Liver (tissue), 8 donors: ENCODE measurements at regions not wholly inside any gene's neighbourhood (a gene's known extent, or its start where the extent isn't known, plus 50 kb on each side); places are given as distances from the start of the nearest gene placed in this dataset.

Experiments
- DNase-seq: peaks from one replicate; pipeline ENCODE4 v3.0.0-alpha.2; 2017; ENCODE audit warnings: low spot score
- H3K27ac ChIP-seq, 2 donors: one replicate each; pipeline ENCODE4 v1.7.0; 2013; ENCODE audit warnings: inconsistent platforms in 2 of 2, low read length in 2 of 2, control low read depth in 1 of 2, low read depth in 1 of 2, mild to moderate bottlenecking in 1 of 2
- H3K27me3 ChIP-seq, 4 donors: one replicate each; pipeline versions ENCODE4 v1.6.1 to v1.7.0; 2013; ENCODE audit warnings: low read length in 3 of 4, inconsistent platforms in 1 of 4, mild to moderate bottlenecking in 1 of 4, moderate library complexity in 1 of 4; ENCODE audit not compliant: control insufficient read depth in 4 of 4, insufficient read depth in 4 of 4
- H3K36me3 ChIP-seq, 4 donors: one replicate each; pipeline versions ENCODE4 v1.6.1 to v1.7.0; 2013; ENCODE audit warnings: low read length in 3 of 4, mild to moderate bottlenecking in 3 of 4, low read depth in 1 of 4, moderate library complexity in 1 of 4; ENCODE audit not compliant: control insufficient read depth in 4 of 4, insufficient read depth in 3 of 4
- H3K4me1 ChIP-seq, 4 donors: one replicate each; pipeline versions ENCODE4 v1.6.1 to v1.7.0; 2013; ENCODE audit warnings: low read length in 3 of 4, mild to moderate bottlenecking in 3 of 4, moderate library complexity in 1 of 4; ENCODE audit not compliant: control insufficient read depth in 4 of 4, insufficient read depth in 4 of 4
- H3K4me3 ChIP-seq, 3 donors: one replicate each; pipeline versions ENCODE4 v1.6.1 to v1.7.0; 2013; ENCODE audit warnings: low read length in 3 of 3, control low read depth in 1 of 3, low read depth in 1 of 3, mild to moderate bottlenecking in 1 of 3
- H3K9ac ChIP-seq, 2 donors: one replicate each; pipeline ENCODE4 v1.7.0; 2013; ENCODE audit warnings: low read length in 2 of 2, mild to moderate bottlenecking in 2 of 2, moderate library complexity in 2 of 2, control low read depth in 1 of 2, low read depth in 1 of 2
- H3K9me3 ChIP-seq, 4 donors: one replicate each; pipeline versions ENCODE4 v1.6.1 to v1.7.0; 2013; ENCODE audit warnings: low read length in 3 of 4; ENCODE audit not compliant: control insufficient read depth in 4 of 4
- EGR1 ChIP-seq, 2 donors: IDR thresholded peaks; 2 replicates each; pipeline ENCODE4 v1.6.1; 2016 to 2018; ENCODE audit warnings: antibody characterized with exemption in 2 of 2, low read depth in 2 of 2
- FOXA1 ChIP-seq: IDR thresholded peaks from 2 replicates; pipeline ENCODE4 v1.6.1; 2016; ENCODE audit warnings: antibody characterized with exemption
- FOXA2 ChIP-seq: IDR thresholded peaks from 2 replicates; pipeline ENCODE4 v1.6.1; 2016; ENCODE audit warnings: antibody characterized with exemption
- GABPA ChIP-seq, 2 donors: IDR thresholded peaks in 1 of 2; conservative IDR thresholded peaks in 1 of 2; 2 replicates each; pipeline ENCODE4 v1.6.1; 2016; ENCODE audit warnings: antibody characterized with exemption in 2 of 2, mild to moderate bottlenecking in 1 of 2, moderate library complexity in 1 of 2
- HNF4A ChIP-seq, 2 donors: conservative IDR thresholded peaks; 2 replicates each; pipeline ENCODE4 v1.6.1; 2016; ENCODE audit warnings: antibody characterized with exemption in 2 of 2, mild to moderate bottlenecking in 2 of 2
- HNF4G ChIP-seq: IDR thresholded peaks from 2 replicates; pipeline ENCODE4 v1.6.1; 2016; ENCODE audit warnings: antibody characterized with exemption
- JUND ChIP-seq, 2 donors: IDR thresholded peaks; 2 replicates each; pipeline ENCODE4 v1.6.1; 2016; ENCODE audit warnings: antibody characterized with exemption in 2 of 2
- NR2F2 ChIP-seq: IDR thresholded peaks from 2 replicates; pipeline ENCODE4 v1.6.1; 2016; ENCODE audit warnings: antibody characterized with exemption
- RAD21 ChIP-seq, 2 donors: IDR thresholded peaks; 2 replicates each; pipeline ENCODE4 v1.6.1; 2016; ENCODE audit warnings: antibody characterized with exemption in 2 of 2, mild to moderate bottlenecking in 2 of 2
- RXRA ChIP-seq, 2 donors: IDR thresholded peaks; 2 replicates each; pipeline ENCODE4 v1.6.1; 2017 to 2018; ENCODE audit warnings: antibody characterized with exemption in 2 of 2, mild to moderate bottlenecking in 1 of 2
- SP1 ChIP-seq: IDR thresholded peaks from 2 replicates; pipeline ENCODE4 v1.6.1; 2018; ENCODE audit warnings: antibody characterized with exemption, mild to moderate bottlenecking
- TAF1 ChIP-seq: conservative IDR thresholded peaks from 2 replicates; pipeline ENCODE4 v1.6.1; 2016; ENCODE audit warnings: antibody characterized with exemption, mild to moderate bottlenecking
- YY1 ChIP-seq: IDR thresholded peaks from 2 replicates; pipeline ENCODE4 v1.6.1; 2016; ENCODE audit warnings: antibody characterized with exemption, mild to moderate bottlenecking
- WGBS: extraction: QIAGEN DNeasy Blood & Tissue Kit; methylation state at CpG from one replicate; pipeline ENCODE4 v1.1.7; 2013; 5-methylcytosine and 5-hydroxymethylcytosine counted together
- TF ChIP-seq, protein P1 (sequence below): IDR thresholded peaks from 2 replicates; pipeline ENCODE4 v1.6.1; 2016; ENCODE audit warnings: antibody characterized with exemption, mild to moderate bottlenecking
- TF ChIP-seq, protein P2 (sequence below): IDR thresholded peaks from 2 replicates; pipeline ENCODE4 v1.6.1; 2016; ENCODE audit warnings: antibody characterized with exemption
- TF ChIP-seq, protein P3 (sequence below): IDR thresholded peaks from 2 replicates; pipeline ENCODE4 v1.6.1; 2016; ENCODE audit warnings: antibody characterized with exemption
- TF ChIP-seq, protein P4 (sequence below): fragments of 150-350 bp; IDR thresholded peaks from 2 replicates; pipeline ENCODE4 v1.5.1; 2017; ENCODE audit warnings: improper control_type of control experiment, low read depth, low read length; ENCODE audit not compliant: missing input control
- TF ChIP-seq, protein P5 (sequence below): IDR thresholded peaks from 2 replicates; pipeline ENCODE4 v1.6.1; 2016; ENCODE audit warnings: antibody characterized with exemption
- donor health status: healthy.
- donor health status: healthy.
- donor health status: healthy.
- donor health status: healthy.
- donor health status: healthy.

DNA sequence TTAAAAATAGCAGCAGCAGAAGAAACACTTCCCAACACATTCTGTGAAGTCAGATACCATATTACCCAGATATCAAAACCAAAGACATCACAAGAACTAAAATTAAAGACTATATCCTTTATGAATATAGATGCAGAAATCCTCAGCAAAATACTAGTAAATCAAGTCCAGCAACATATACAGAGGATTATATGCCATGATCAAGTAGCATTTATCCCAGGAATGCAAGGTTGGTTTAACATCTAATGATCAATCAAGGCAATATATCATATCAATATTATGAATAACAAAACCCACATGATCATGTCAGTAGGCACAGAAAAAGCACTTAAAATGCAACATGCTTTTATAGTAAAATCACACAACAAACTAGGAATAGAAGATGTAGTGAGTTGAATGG is 88.1 kb downstream of the RPS24 start:
- Histone ChIP-seq H3K27ac (no peak overlapping the region), H3K4me1 (no peaks in the 10 kb centered on the region), H3K27me3 (no peaks in the 10 kb centered on the region), H3K36me3 (no peaks in the 10 kb centered on the region), H3K9me3 (peaks cover 8 to 22% (median 10%) of the 10 kb centered on the region in 4 donors), H3K4me3 (peak overlapping the region in 1 of 3 donors; percentile 29), H3K9ac (no peak overlapping the region)
- TF ChIP-seq FOXA2, result no peak
- TF ChIP-seq GABPA (IDR thresholded peaks at IDR 0.05 in 1 of 2, conservative IDR thresholded peaks at IDR 0.05 in 1 of 2), result no peak
- no peak for TF ChIP-seq RXRA (IDR thresholded peaks at IDR 0.05)
- TF ChIP-seq RAD21 (IDR thresholded peaks at IDR 0.05), result no peak
- no peak for TF ChIP-seq NR2F2
- TF ChIP-seq, protein P1, sequence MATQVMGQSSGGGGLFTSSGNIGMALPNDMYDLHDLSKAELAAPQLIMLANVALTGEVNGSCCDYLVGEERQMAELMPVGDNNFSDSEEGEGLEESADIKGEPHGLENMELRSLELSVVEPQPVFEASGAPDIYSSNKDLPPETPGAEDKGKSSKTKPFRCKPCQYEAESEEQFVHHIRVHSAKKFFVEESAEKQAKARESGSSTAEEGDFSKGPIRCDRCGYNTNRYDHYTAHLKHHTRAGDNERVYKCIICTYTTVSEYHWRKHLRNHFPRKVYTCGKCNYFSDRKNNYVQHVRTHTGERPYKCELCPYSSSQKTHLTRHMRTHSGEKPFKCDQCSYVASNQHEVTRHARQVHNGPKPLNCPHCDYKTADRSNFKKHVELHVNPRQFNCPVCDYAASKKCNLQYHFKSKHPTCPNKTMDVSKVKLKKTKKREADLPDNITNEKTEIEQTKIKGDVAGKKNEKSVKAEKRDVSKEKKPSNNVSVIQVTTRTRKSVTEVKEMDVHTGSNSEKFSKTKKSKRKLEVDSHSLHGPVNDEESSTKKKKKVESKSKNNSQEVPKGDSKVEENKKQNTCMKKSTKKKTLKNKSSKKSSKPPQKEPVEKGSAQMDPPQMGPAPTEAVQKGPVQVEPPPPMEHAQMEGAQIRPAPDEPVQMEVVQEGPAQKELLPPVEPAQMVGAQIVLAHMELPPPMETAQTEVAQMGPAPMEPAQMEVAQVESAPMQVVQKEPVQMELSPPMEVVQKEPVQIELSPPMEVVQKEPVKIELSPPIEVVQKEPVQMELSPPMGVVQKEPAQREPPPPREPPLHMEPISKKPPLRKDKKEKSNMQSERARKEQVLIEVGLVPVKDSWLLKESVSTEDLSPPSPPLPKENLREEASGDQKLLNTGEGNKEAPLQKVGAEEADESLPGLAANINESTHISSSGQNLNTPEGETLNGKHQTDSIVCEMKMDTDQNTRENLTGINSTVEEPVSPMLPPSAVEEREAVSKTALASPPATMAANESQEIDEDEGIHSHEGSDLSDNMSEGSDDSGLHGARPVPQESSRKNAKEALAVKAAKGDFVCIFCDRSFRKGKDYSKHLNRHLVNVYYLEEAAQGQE, result no peak
- no peak for TF ChIP-seq SP1
- TF ChIP-seq EGR1 (IDR thresholded peaks at IDR 0.05; ENCODE audit: low read depth in 2 of 2), result no peak
- no peak for TF ChIP-seq JUND (IDR thresholded peaks at IDR 0.05)
- TF ChIP-seq HNF4G, result no peak
- no peak for TF ChIP-seq HNF4A (conservative IDR thresholded peaks at IDR 0.05)
- TF ChIP-seq, protein P2, sequence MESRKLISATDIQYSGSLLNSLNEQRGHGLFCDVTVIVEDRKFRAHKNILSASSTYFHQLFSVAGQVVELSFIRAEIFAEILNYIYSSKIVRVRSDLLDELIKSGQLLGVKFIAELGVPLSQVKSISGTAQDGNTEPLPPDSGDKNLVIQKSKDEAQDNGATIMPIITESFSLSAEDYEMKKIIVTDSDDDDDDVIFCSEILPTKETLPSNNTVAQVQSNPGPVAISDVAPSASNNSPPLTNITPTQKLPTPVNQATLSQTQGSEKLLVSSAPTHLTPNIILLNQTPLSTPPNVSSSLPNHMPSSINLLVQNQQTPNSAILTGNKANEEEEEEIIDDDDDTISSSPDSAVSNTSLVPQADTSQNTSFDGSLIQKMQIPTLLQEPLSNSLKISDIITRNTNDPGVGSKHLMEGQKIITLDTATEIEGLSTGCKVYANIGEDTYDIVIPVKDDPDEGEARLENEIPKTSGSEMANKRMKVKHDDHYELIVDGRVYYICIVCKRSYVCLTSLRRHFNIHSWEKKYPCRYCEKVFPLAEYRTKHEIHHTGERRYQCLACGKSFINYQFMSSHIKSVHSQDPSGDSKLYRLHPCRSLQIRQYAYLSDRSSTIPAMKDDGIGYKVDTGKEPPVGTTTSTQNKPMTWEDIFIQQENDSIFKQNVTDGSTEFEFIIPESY, result no peak
- TF ChIP-seq, protein P3, sequence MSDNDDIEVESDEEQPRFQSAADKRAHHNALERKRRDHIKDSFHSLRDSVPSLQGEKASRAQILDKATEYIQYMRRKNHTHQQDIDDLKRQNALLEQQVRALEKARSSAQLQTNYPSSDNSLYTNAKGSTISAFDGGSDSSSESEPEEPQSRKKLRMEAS, result no peak
- no peak for TF ChIP-seq YY1
- no peak for TF ChIP-seq TAF1
- TF ChIP-seq, protein P4, sequence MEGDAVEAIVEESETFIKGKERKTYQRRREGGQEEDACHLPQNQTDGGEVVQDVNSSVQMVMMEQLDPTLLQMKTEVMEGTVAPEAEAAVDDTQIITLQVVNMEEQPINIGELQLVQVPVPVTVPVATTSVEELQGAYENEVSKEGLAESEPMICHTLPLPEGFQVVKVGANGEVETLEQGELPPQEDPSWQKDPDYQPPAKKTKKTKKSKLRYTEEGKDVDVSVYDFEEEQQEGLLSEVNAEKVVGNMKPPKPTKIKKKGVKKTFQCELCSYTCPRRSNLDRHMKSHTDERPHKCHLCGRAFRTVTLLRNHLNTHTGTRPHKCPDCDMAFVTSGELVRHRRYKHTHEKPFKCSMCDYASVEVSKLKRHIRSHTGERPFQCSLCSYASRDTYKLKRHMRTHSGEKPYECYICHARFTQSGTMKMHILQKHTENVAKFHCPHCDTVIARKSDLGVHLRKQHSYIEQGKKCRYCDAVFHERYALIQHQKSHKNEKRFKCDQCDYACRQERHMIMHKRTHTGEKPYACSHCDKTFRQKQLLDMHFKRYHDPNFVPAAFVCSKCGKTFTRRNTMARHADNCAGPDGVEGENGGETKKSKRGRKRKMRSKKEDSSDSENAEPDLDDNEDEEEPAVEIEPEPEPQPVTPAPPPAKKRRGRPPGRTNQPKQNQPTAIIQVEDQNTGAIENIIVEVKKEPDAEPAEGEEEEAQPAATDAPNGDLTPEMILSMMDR, result no peak
- TF ChIP-seq FOXA1, result no peak
- TF ChIP-seq, protein P5, sequence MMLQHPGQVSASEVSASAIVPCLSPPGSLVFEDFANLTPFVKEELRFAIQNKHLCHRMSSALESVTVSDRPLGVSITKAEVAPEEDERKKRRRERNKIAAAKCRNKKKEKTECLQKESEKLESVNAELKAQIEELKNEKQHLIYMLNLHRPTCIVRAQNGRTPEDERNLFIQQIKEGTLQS, result no peak
- DNase-seq, result no peak

DNA sequence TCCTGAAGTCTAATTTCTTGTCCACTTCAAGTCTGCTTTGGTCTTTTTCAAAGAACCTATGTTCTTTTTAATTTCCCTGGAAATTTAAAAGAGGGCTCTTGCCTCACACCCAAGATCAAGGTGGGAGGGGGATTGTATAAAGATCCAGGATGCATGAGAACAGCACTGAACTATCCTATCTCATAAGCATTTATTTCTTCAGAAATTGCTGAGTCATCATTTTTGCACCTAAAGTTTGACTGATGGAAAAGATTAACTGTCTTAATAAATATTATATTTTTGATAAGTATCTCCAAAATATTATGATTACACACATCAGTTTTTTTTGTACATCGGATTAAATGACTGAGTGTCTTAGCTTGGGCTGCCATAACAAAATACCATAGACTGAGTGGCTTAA is 90.5 kb downstream of the RPS24 start:
- H3K9me3 ChIP-seq, result peaks cover 8 to 22% (median 10%) of the 10 kb centered on the region in 4 donors
- H3K4me3 ChIP-seq, result no peak overlapping the region
- TF ChIP-seq, protein P3, result no peak
- TF ChIP-seq SP1, result no peak
- TF ChIP-seq, protein P5, result no peak
- TF ChIP-seq TAF1, result no peak
- no peak for TF ChIP-seq GABPA (IDR thresholded peaks at IDR 0.05 in 1 of 2, conservative IDR thresholded peaks at IDR 0.05 in 1 of 2)
- TF ChIP-seq NR2F2, result no peak
- TF ChIP-seq, protein P2, result no peak
- TF ChIP-seq, protein P4, result no peak
- no peaks in the 10 kb centered on the region for H3K4me1 ChIP-seq
- H3K27me3 ChIP-seq, result no peaks in the 10 kb centered on the region
- no peak overlapping the region for H3K27ac ChIP-seq
- no peak for DNase-seq
- no peak overlapping the region for H3K9ac ChIP-seq
- WGBS, result 90% methylated on average over 1 of the region's 1 CpG
- H3K36me3 ChIP-seq, result no peaks in the 10 kb centered on the region
